ENCODE measurements at regions not wholly inside any gene's neighbourhood (a gene's known extent, or its start where the extent isn't known, plus 50 kb on each side); places are given as distances from the start of the nearest gene placed in this dataset.

- Histone ChIP-seq H4K20me1 (ENCODE audit: low read length) (no peaks in the 10 kb centered on the region), H3K36me3 (ENCODE audit: low read depth, low read length) (no peaks in the 10 kb centered on the region), H3K9ac (ENCODE audit: low read length) (no peak overlapping the region), H3K4me2 (ENCODE audit: low read length) (no peak overlapping the region), H3K9me3 (ENCODE audit: low read length) (no peaks in the 10 kb centered on the region), H3F3A (ENCODE audit: low read length, unreplicated experiment) (no peaks in the 10 kb centered on the region), H3K4me3 (ENCODE audit: low read length) (no peak overlapping the region), H3K27me3 (ENCODE audit: low read length) (no peaks in the 10 kb centered on the region), H3K79me2 (ENCODE audit: low read length) (no peaks in the 10 kb centered on the region), H3K9me2 (replicated peaks; ENCODE audit: low read length) (no peaks in the 10 kb centered on the region), H3K4me1 (ENCODE audit: insufficient read depth, low read length) (no peaks in the 10 kb centered on the region), H3K27ac (ENCODE audit: low read length) (no peak overlapping the region), H2AFZ (ENCODE audit: low read length) (no peak overlapping the region)
- no peak for ATAC-seq
- CTCF ChIA-PET: no interaction called here
- BruUV-seq (replicated peaks): no TSS peak
- TF ChIP-seq EZH2 (IDR thresholded peaks at IDR 0.05; ENCODE audit: low read length, unreplicated experiment) (no peak), EZH2phosphoT487 (IDR thresholded peaks at IDR 0.05; ENCODE audit: borderline replicate concordance, low read length) (no peak), CTCF (conservative IDR thresholded peaks at IDR 0.05; ENCODE audit: low read depth, low read length) (no peak)
- DNase-seq: no peak
- intact Hi-C loops (cut with micrococcal nuclease): no loop called here
- POLR2A ChIA-PET (ENCODE audit: unreplicated experiment): no interaction called here
Measured at GRCh38 chr4:14043203-14043602, 415.7 kb upstream of the BOD1L1 start.

DNA sequence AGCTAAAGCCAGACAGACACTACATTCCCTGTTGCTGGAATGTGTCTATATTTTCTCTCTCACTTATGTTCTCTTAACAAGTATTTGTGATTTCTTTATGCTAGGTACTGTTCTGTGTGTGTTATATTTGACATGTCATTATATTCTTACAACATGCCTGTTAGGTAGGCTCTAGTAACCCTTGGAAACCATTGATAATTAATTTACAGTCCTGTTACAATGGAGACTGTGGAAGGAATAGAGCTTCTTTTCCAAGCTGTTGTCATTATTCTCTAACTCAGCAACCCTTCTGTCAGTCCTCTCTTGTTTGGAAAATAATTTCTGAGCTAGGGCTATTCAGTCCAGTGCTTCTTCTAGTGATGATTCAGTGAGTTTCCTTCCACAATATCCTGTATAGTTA is 419.1 kb upstream of the BOD1L1 start:
- CTCF ChIA-PET: no interaction called here
- H3K27ac ChIP-seq (ENCODE audit: low read length): no peak overlapping the region
- no peaks in the 10 kb centered on the region for H3K4me1 ChIP-seq (ENCODE audit: insufficient read depth, low read length)
- H3K79me2 ChIP-seq (ENCODE audit: low read length): no peaks in the 10 kb centered on the region
- POLR2A ChIA-PET (ENCODE audit: unreplicated experiment): no interaction called here
- intact Hi-C loops (cut with micrococcal nuclease): no loop called here
- no peak overlapping the region for H3K4me2 ChIP-seq (ENCODE audit: low read length)
- no peaks in the 10 kb centered on the region for H3K9me3 ChIP-seq (ENCODE audit: low read length)
- no peak overlapping the region for H2AFZ ChIP-seq (ENCODE audit: low read length)
- no TSS peak for BruUV-seq (replicated peaks)
- TF ChIP-seq EZH2phosphoT487 (IDR thresholded peaks at IDR 0.05; ENCODE audit: borderline replicate concordance, low read length) (no peak), EZH2 (IDR thresholded peaks at IDR 0.05; ENCODE audit: low read length, unreplicated experiment) (no peak), CTCF (conservative IDR thresholded peaks at IDR 0.05; ENCODE audit: low read depth, low read length) (no peak)
- H3K9ac ChIP-seq (ENCODE audit: low read length): no peak overlapping the region
- ATAC-seq (no peak), DNase-seq (no peak)
- H3K9me2 ChIP-seq (replicated peaks; ENCODE audit: low read length): no peaks in the 10 kb centered on the region
- H3K36me3 ChIP-seq (ENCODE audit: low read depth, low read length): no peaks in the 10 kb centered on the region
- no peak overlapping the region for H3K4me3 ChIP-seq (ENCODE audit: low read length)
- no peaks in the 10 kb centered on the region for H4K20me1 ChIP-seq (ENCODE audit: low read length)
- no peaks in the 10 kb centered on the region for H3K27me3 ChIP-seq (ENCODE audit: low read length)
- H3F3A ChIP-seq (ENCODE audit: low read length, unreplicated experiment): no peaks in the 10 kb centered on the region

DNA sequence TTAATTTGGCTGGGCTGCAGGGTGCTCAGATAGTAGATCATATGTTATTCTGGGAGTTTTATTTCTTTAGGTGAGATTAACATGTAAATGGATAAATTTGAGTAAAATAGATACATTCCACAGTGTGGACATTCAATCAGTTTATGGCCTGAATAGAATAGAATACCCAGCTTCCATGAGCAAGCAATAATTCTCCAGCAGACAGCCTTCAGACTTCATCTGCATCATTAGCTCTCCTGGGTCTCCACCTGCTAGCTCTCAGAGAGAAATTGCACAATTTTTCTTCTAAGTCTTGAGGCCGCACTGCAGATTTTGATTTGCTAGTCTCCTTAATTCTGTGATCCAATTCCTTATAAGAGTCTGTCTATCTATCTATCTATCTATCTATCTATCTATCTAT is 420.3 kb upstream of the BOD1L1 start:
- intact Hi-C loops (cut with micrococcal nuclease): no loop called here
- CTCF ChIA-PET: no interaction called here
- no TSS peak for BruUV-seq (replicated peaks)

More for the DNA sequence above, 420.3 kb upstream of the BOD1L1 start:
- DNase-seq (no peak), ATAC-seq (no peak)
- no peak overlapping the region for H3K9ac ChIP-seq (ENCODE audit: low read length)
- H3K79me2 ChIP-seq (ENCODE audit: low read length): no peaks in the 10 kb centered on the region
- no peaks in the 10 kb centered on the region for H4K20me1 ChIP-seq (ENCODE audit: low read length)
- H3K4me3 ChIP-seq (ENCODE audit: low read length): no peak overlapping the region
- no peak overlapping the region for H3K27ac ChIP-seq (ENCODE audit: low read length)
- H3K27me3 ChIP-seq (ENCODE audit: low read length): no peaks in the 10 kb centered on the region
- H3K9me2 ChIP-seq (replicated peaks; ENCODE audit: low read length): no peaks in the 10 kb centered on the region
- no peak overlapping the region for H2AFZ ChIP-seq (ENCODE audit: low read length)
- no peaks in the 10 kb centered on the region for H3K4me1 ChIP-seq (ENCODE audit: insufficient read depth, low read length)
- POLR2A ChIA-PET (ENCODE audit: unreplicated experiment): no interaction called here
- no peaks in the 10 kb centered on the region for H3K9me3 ChIP-seq (ENCODE audit: low read length)
- no peak for TF ChIP-seq EZH2 (IDR thresholded peaks at IDR 0.05; ENCODE audit: low read length, unreplicated experiment)
- H3K36me3 ChIP-seq (ENCODE audit: low read depth, low read length): no peaks in the 10 kb centered on the region
- H3K4me2 ChIP-seq (ENCODE audit: low read length): no peak overlapping the region
- no peaks in the 10 kb centered on the region for H3F3A ChIP-seq (ENCODE audit: low read length, unreplicated experiment)
